H1 (cell line): ENCODE measurements at regions not wholly inside any gene's neighbourhood (a gene's known extent, or its start where the extent isn't known, plus 50 kb on each side); places are given as distances from the start of the nearest gene placed in this dataset.

ENCODE experiments used
- CTBP2 ChIP-seq: IDR thresholded peaks from 2 replicates; pipeline ENCODE4 v1.7.0; 2011; ENCODE audit warnings: borderline replicate concordance, mild to moderate bottlenecking, moderate library complexity, mixed read lengths, low read length; ENCODE audit not compliant: insufficient read depth, insufficient read length
- GABPA ChIP-seq: IDR thresholded peaks from 2 replicates; pipeline ENCODE4 v1.6.1; 2011; ENCODE audit warnings: mild to moderate bottlenecking, low read length, moderate library complexity, borderline replicate concordance; ENCODE audit not compliant: insufficient read depth

- TF ChIP-seq GABPA (no peak), CTBP2 (no peak)
Measured at GRCh38 chr2:80947601-80948130, 643.1 kb upstream of the LRRTM1 start (continued).
